Neuronal stem cell (in vitro differentiated cells): ENCODE measurements at regions not wholly inside any gene's neighbourhood (a gene's known extent, or its start where the extent isn't known, plus 50 kb on each side); places are given as distances from the start of the nearest gene placed in this dataset.

Experiments used
- DNase-seq: peaks from one replicate; pipeline ENCODE4 v3.0.0-alpha.2; 2013; ENCODE audit warnings: low spot score
- H2AFZ ChIP-seq: one replicate; pipeline ENCODE4 v1.6.1; 2013; ENCODE audit warnings: mild to moderate bottlenecking, low read length, inconsistent platforms
- H2AK5ac ChIP-seq: 2 replicates; pipeline ENCODE4 v1.6.1; 2013; ENCODE audit warnings: low read depth, mild to moderate bottlenecking, inconsistent platforms, low read length, moderate library complexity, mixed read lengths
- H2BK120ac ChIP-seq: 2 replicates; pipeline ENCODE4 v1.6.1; 2013; ENCODE audit warnings: low read depth, mild to moderate bottlenecking, inconsistent platforms, low read length, moderate library complexity, mixed read lengths
- H2BK12ac ChIP-seq: one replicate; pipeline ENCODE4 v1.6.1; 2013; ENCODE audit warnings: low read length, inconsistent platforms
- H2BK15ac ChIP-seq: 2 replicates; pipeline ENCODE4 v1.6.1; 2013; ENCODE audit warnings: mild to moderate bottlenecking, low read length, inconsistent platforms, mixed read lengths
- H2BK5ac ChIP-seq: one replicate; pipeline ENCODE4 v1.6.1; 2013; ENCODE audit warnings: inconsistent platforms, mild to moderate bottlenecking, low read length, moderate library complexity
- H3K14ac ChIP-seq: one replicate; pipeline ENCODE4 v1.6.1; 2013; ENCODE audit warnings: low read length, inconsistent platforms
- H3K18ac ChIP-seq: 2 replicates; pipeline ENCODE4 v1.6.1; 2013; ENCODE audit warnings: low read length, inconsistent platforms
- H3K23ac ChIP-seq: 2 replicates; pipeline ENCODE4 v1.6.1; 2013; ENCODE audit warnings: low read depth, mild to moderate bottlenecking, mixed read lengths, low read length, inconsistent platforms; ENCODE audit not compliant: poor library complexity
- H3K27ac ChIP-seq: replicated peaks from 3 replicates; pipeline ENCODE4 v1.5.1; 2013; ENCODE audit warnings: low read length, inconsistent platforms
- H3K27me3 ChIP-seq, 3 experiments: 2 replicates each; pipeline ENCODE4 v1.6.1; 2013; ENCODE audit warnings: low read length in 3 of 3, mild to moderate bottlenecking in 2 of 3, inconsistent platforms in 1 of 3, low read depth in 1 of 3, mixed read lengths in 1 of 3, moderate library complexity in 1 of 3; ENCODE audit not compliant: control insufficient read depth in 3 of 3, insufficient read depth in 3 of 3
- H3K36me3 ChIP-seq, 2 donors: replicated peaks in 1 of 2; 2 replicates each; pipeline ENCODE4 v1.6.1; 2013; ENCODE audit warnings: low read length in 2 of 2; ENCODE audit not compliant: control insufficient read depth in 2 of 2, insufficient read depth in 2 of 2
- H3K4ac ChIP-seq: 2 replicates; pipeline ENCODE4 v1.6.1; 2013; ENCODE audit warnings: inconsistent platforms, mild to moderate bottlenecking, low read length, moderate library complexity
- H3K4me1 ChIP-seq, 2 donors: 1 replicate in 1 of 2; 2 replicates in 1 of 2; pipeline ENCODE4 v1.6.1; 2013; ENCODE audit warnings: low read length in 2 of 2, low read depth in 1 of 2; ENCODE audit not compliant: control insufficient read depth in 2 of 2, insufficient read depth in 1 of 2
- H3K4me2 ChIP-seq: one replicate; pipeline ENCODE4 v1.6.1; 2013; ENCODE audit warnings: mild to moderate bottlenecking, low read length, inconsistent platforms; ENCODE audit not compliant: insufficient read depth, poor library complexity, severe bottlenecking
- H3K4me3 ChIP-seq, 2 donors: 2 replicates each; pipeline ENCODE4 v1.5.1; 2013; ENCODE audit warnings: low read length in 2 of 2, mild to moderate bottlenecking in 2 of 2, inconsistent platforms in 1 of 2, moderate library complexity in 1 of 2
- H3K79me1 ChIP-seq: one replicate; pipeline ENCODE4 v1.6.1; 2013; ENCODE audit warnings: low read depth, mild to moderate bottlenecking, inconsistent platforms, low read length, moderate library complexity
- H3K9ac ChIP-seq: one replicate; pipeline ENCODE4 v1.6.1; 2013; ENCODE audit warnings: mild to moderate bottlenecking, low read depth, low read length, inconsistent platforms; ENCODE audit not compliant: poor library complexity
- H3K9me3 ChIP-seq, 2 donors: replicated peaks in 1 of 2; 2 replicates each; pipeline versions ENCODE3 to v1.6.1; 2013; ENCODE audit warnings: low read length in 2 of 2, mild to moderate bottlenecking in 2 of 2, inconsistent platforms in 1 of 2, low read depth in 1 of 2, mixed read lengths in 1 of 2, moderate library complexity in 1 of 2; ENCODE audit not compliant: control insufficient read depth in 2 of 2, insufficient read depth in 1 of 2
- H4K8ac ChIP-seq: one replicate; pipeline ENCODE4 v1.6.1; 2013; ENCODE audit warnings: low read depth, mild to moderate bottlenecking, inconsistent platforms, low read length, moderate library complexity
- H4K91ac ChIP-seq: one replicate; pipeline ENCODE4 v1.6.1; 2013; ENCODE audit warnings: low read length, low read depth, mild to moderate bottlenecking, inconsistent platforms; ENCODE audit not compliant: poor library complexity
- WGBS, 2 donors: extraction: QIAGEN DNeasy Blood & Tissue Kit; methylation state at CpG; one replicate each; pipeline ENCODE4 v1.1.7; 2013; ENCODE audit warnings: missing lambda C conversion rate in 2 of 2, mixed read lengths in 1 of 2; ENCODE audit not compliant: insufficient read length in 2 of 2, insufficient replicate concordance in 1 of 2; ENCODE audit errors: extremely low coverage in 2 of 2; 5-methylcytosine and 5-hydroxymethylcytosine counted together

GRCh38 chr2:167692936-167693335, 554.5 kb downstream of the STK39 start:
- Histone ChIP-seq H3K4me3 (no peak overlapping the region), H3K18ac (no peak overlapping the region), H4K91ac (no peak overlapping the region), H2BK120ac (no peak overlapping the region), H3K4me2 (no peak overlapping the region), H3K79me1 (no peaks in the 10 kb centered on the region), H2BK5ac (no peak overlapping the region), H3K14ac (no peak overlapping the region), H3K27ac (no peak overlapping the region), H2AK5ac (no peak overlapping the region), H3K27me3 (no peaks in the 10 kb centered on the region), H3K36me3 (no peaks in the 10 kb centered on the region), H3K23ac (no peak overlapping the region), H3K9me3 (peaks cover 0 to 2% of the 10 kb centered on the region in 2 donors), H2BK12ac (no peak overlapping the region), H2BK15ac (no peak overlapping the region), H2AFZ (no peak overlapping the region), H3K4me1 (peaks cover 0 to 5% of the 10 kb centered on the region in 2 donors), H4K8ac (no peak overlapping the region), H3K9ac (no peak overlapping the region), H3K4ac (no peak overlapping the region)
- WGBS, 2 donors, result no CpG with 5 or more reads among the region's 2 CpGs
- no peak for DNase-seq

- H3K9me3 ChIP-seq, result peaks cover 0 to 2% of the 10 kb centered on the region in 2 donors
- H2BK15ac ChIP-seq, result no peak overlapping the region
- H4K91ac ChIP-seq, result no peak overlapping the region
- H4K8ac ChIP-seq, result no peak overlapping the region
- H3K27me3 ChIP-seq, result no peaks in the 10 kb centered on the region
- H2BK120ac ChIP-seq, result no peak overlapping the region
- H3K27ac ChIP-seq, result no peak overlapping the region
- no peak overlapping the region for H2AFZ ChIP-seq
- no peaks in the 10 kb centered on the region for H3K79me1 ChIP-seq
- H3K4me2 ChIP-seq, result no peak overlapping the region
- no peaks in the 10 kb centered on the region for H3K36me3 ChIP-seq
- no peak overlapping the region for H3K14ac ChIP-seq
- H3K23ac ChIP-seq, result no peak overlapping the region
- H3K4me3 ChIP-seq, result no peak overlapping the region
- WGBS, 2 donors, result no CpG with 5 or more reads among the region's 1 CpG
- peaks cover 0 to 5% of the 10 kb centered on the region in 2 donors for H3K4me1 ChIP-seq
- no peak for DNase-seq
- no peak overlapping the region for H2BK5ac ChIP-seq
- no peak overlapping the region for H3K18ac ChIP-seq
- H3K9ac ChIP-seq, result no peak overlapping the region
- no peak overlapping the region for H3K4ac ChIP-seq
- H2BK12ac ChIP-seq, result no peak overlapping the region
- H2AK5ac ChIP-seq, result no peak overlapping the region
Measured at GRCh38 chr2:167692191-167692590, 555.2 kb downstream of the STK39 start.

GRCh38 chr2:167689444-167689843, 558.0 kb downstream of the STK39 start:
- H3K79me1 ChIP-seq, result no peaks in the 10 kb centered on the region
- no CpG with 5 or more reads among the region's 2 CpGs for WGBS, 2 donors

GRCh38 chr2:167686691-167687090, 560.7 kb downstream of the STK39 start:
- no CpG with 5 or more reads among the region's 7 CpGs for WGBS, 2 donors

More at GRCh38 chr2:167689444-167689843, 558.0 kb downstream of the STK39 start:
- H3K36me3 ChIP-seq, result no peaks in the 10 kb centered on the region
- H4K91ac ChIP-seq, result no peak overlapping the region
- H2AFZ ChIP-seq, result no peak overlapping the region
- no peak overlapping the region for H3K14ac ChIP-seq
- no peak overlapping the region for H3K4ac ChIP-seq
- no peak overlapping the region for H3K27ac ChIP-seq
- H2AK5ac ChIP-seq, result no peak overlapping the region
- H3K23ac ChIP-seq, result no peak overlapping the region
- H3K4me2 ChIP-seq, result no peak overlapping the region
- peaks cover 0 to 2% of the 10 kb centered on the region in 2 donors for H3K9me3 ChIP-seq
- H2BK15ac ChIP-seq, result no peak overlapping the region
- H3K9ac ChIP-seq, result no peak overlapping the region
- peaks cover 1 to 15% of the 10 kb centered on the region in 2 donors for H3K4me1 ChIP-seq
- H4K8ac ChIP-seq, result no peak overlapping the region
- no peak overlapping the region for H3K18ac ChIP-seq
- no peak overlapping the region for H2BK12ac ChIP-seq
- H2BK120ac ChIP-seq, result no peak overlapping the region
- no peak overlapping the region for H3K4me3 ChIP-seq
- no peak overlapping the region for H2BK5ac ChIP-seq
- H3K27me3 ChIP-seq, result no peaks in the 10 kb centered on the region
- DNase-seq, result no peak

More at GRCh38 chr2:167686691-167687090, 560.7 kb downstream of the STK39 start:
- Histone ChIP-seq H4K91ac (no peak overlapping the region), H3K14ac (no peak overlapping the region), H2BK12ac (no peak overlapping the region), H2BK15ac (no peak overlapping the region), H3K4me1 (peaks cover 3 to 24% of the 10 kb centered on the region in 2 donors), H3K9ac (no peak overlapping the region), H3K18ac (no peak overlapping the region), H4K8ac (no peak overlapping the region), H3K4me2 (no peak overlapping the region), H3K27me3 (no peaks in the 10 kb centered on the region), H3K36me3 (no peaks in the 10 kb centered on the region), H2BK5ac (no peak overlapping the region), H3K79me1 (no peaks in the 10 kb centered on the region), H2BK120ac (no peak overlapping the region), H3K23ac (no peak overlapping the region), H2AFZ (peak overlapping the region; percentile 77), H2AK5ac (no peak overlapping the region), H3K27ac (no peak overlapping the region), H3K4me3 (no peak overlapping the region), H3K9me3 (no peaks in the 10 kb centered on the region), H3K4ac (no peak overlapping the region)
- no peak for DNase-seq
